Liver (tissue), 7 donors: ENCODE measurements at regions not wholly inside any gene's neighbourhood (a gene's known extent, or its start where the extent isn't known, plus 50 kb on each side); places are given as distances from the start of the nearest gene placed in this dataset.

Experiments
- DNase-seq: peaks from one replicate; pipeline ENCODE4 v3.0.0-alpha.2; 2017; ENCODE audit warnings: low spot score
- H3K27ac ChIP-seq, 2 donors: one replicate each; pipeline ENCODE4 v1.7.0; 2013; ENCODE audit warnings: inconsistent platforms in 2 of 2, low read length in 2 of 2, control low read depth in 1 of 2, low read depth in 1 of 2, mild to moderate bottlenecking in 1 of 2
- H3K27me3 ChIP-seq, 4 donors: one replicate each; pipeline versions ENCODE4 v1.6.1 to v1.7.0; 2013; ENCODE audit warnings: low read length in 3 of 4, inconsistent platforms in 1 of 4, mild to moderate bottlenecking in 1 of 4, moderate library complexity in 1 of 4; ENCODE audit not compliant: control insufficient read depth in 4 of 4, insufficient read depth in 4 of 4
- H3K36me3 ChIP-seq, 4 donors: one replicate each; pipeline versions ENCODE4 v1.6.1 to v1.7.0; 2013; ENCODE audit warnings: low read length in 3 of 4, mild to moderate bottlenecking in 3 of 4, low read depth in 1 of 4, moderate library complexity in 1 of 4; ENCODE audit not compliant: control insufficient read depth in 4 of 4, insufficient read depth in 3 of 4
- H3K4me1 ChIP-seq, 4 donors: one replicate each; pipeline versions ENCODE4 v1.6.1 to v1.7.0; 2013; ENCODE audit warnings: low read length in 3 of 4, mild to moderate bottlenecking in 3 of 4, moderate library complexity in 1 of 4; ENCODE audit not compliant: control insufficient read depth in 4 of 4, insufficient read depth in 4 of 4
- H3K4me3 ChIP-seq, 3 donors: one replicate each; pipeline versions ENCODE4 v1.6.1 to v1.7.0; 2013; ENCODE audit warnings: low read length in 3 of 3, control low read depth in 1 of 3, low read depth in 1 of 3, mild to moderate bottlenecking in 1 of 3
- H3K9ac ChIP-seq, 2 donors: one replicate each; pipeline ENCODE4 v1.7.0; 2013; ENCODE audit warnings: low read length in 2 of 2, mild to moderate bottlenecking in 2 of 2, moderate library complexity in 2 of 2, control low read depth in 1 of 2, low read depth in 1 of 2
- H3K9me3 ChIP-seq, 4 donors: one replicate each; pipeline versions ENCODE4 v1.6.1 to v1.7.0; 2013; ENCODE audit warnings: low read length in 3 of 4; ENCODE audit not compliant: control insufficient read depth in 4 of 4
- FOXA1 ChIP-seq: IDR thresholded peaks from 2 replicates; pipeline ENCODE4 v1.6.1; 2016; ENCODE audit warnings: antibody characterized with exemption
- FOXA2 ChIP-seq: IDR thresholded peaks from 2 replicates; pipeline ENCODE4 v1.6.1; 2016; ENCODE audit warnings: antibody characterized with exemption
- HNF4A ChIP-seq, 2 donors: conservative IDR thresholded peaks; 2 replicates each; pipeline ENCODE4 v1.6.1; 2016; ENCODE audit warnings: antibody characterized with exemption in 2 of 2, mild to moderate bottlenecking in 2 of 2
- HNF4G ChIP-seq: IDR thresholded peaks from 2 replicates; pipeline ENCODE4 v1.6.1; 2016; ENCODE audit warnings: antibody characterized with exemption
- JUND ChIP-seq, 2 donors: IDR thresholded peaks; 2 replicates each; pipeline ENCODE4 v1.6.1; 2016; ENCODE audit warnings: antibody characterized with exemption in 2 of 2
- NR2F2 ChIP-seq: IDR thresholded peaks from 2 replicates; pipeline ENCODE4 v1.6.1; 2016; ENCODE audit warnings: antibody characterized with exemption
- RAD21 ChIP-seq, 2 donors: IDR thresholded peaks; 2 replicates each; pipeline ENCODE4 v1.6.1; 2016; ENCODE audit warnings: antibody characterized with exemption in 2 of 2, mild to moderate bottlenecking in 2 of 2
- RXRA ChIP-seq, 2 donors: IDR thresholded peaks; 2 replicates each; pipeline ENCODE4 v1.6.1; 2017 to 2018; ENCODE audit warnings: antibody characterized with exemption in 2 of 2, mild to moderate bottlenecking in 1 of 2
- SP1 ChIP-seq: IDR thresholded peaks from 2 replicates; pipeline ENCODE4 v1.6.1; 2018; ENCODE audit warnings: antibody characterized with exemption, mild to moderate bottlenecking
- YY1 ChIP-seq: IDR thresholded peaks from 2 replicates; pipeline ENCODE4 v1.6.1; 2016; ENCODE audit warnings: antibody characterized with exemption, mild to moderate bottlenecking
- WGBS: extraction: QIAGEN DNeasy Blood & Tissue Kit; methylation state at CpG from one replicate; pipeline ENCODE4 v1.1.7; 2013; 5-methylcytosine and 5-hydroxymethylcytosine counted together
- TF ChIP-seq, protein P1 (sequence below): IDR thresholded peaks from 2 replicates; pipeline ENCODE4 v1.6.1; 2016; ENCODE audit warnings: antibody characterized with exemption
- TF ChIP-seq, protein P2 (sequence below): IDR thresholded peaks from 2 replicates; pipeline ENCODE4 v1.6.1; 2016; ENCODE audit warnings: antibody characterized with exemption
- TF ChIP-seq, protein P3 (sequence below): IDR thresholded peaks from 2 replicates; pipeline ENCODE4 v1.6.1; 2016; ENCODE audit warnings: antibody characterized with exemption
- donor health status: healthy.
- donor health status: healthy.
- donor health status: healthy.
- donor health status: healthy.

DNA sequence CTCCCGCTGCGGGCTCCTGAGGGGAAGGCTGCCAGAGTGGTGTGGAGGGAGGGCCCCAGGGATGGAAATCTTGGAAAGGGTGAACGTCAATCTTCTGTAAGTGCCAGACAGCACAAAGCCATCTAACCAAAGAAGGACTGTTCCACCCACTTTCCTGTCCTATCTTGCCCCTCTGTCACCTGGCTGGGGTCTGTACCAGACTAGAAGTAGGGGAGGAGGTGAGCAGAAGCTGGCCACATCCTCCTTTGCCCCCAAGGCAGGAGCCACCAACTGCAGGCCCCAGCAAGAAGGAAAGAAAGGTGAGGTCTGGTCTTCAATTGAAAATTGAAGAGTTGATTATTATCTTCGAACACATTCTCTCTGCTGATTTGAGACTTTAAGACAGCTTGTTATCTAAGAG, 214.4 kb upstream of the LEF1 start (continued):
- TF ChIP-seq JUND (IDR thresholded peaks at IDR 0.05), result no peak
- TF ChIP-seq, protein P1, sequence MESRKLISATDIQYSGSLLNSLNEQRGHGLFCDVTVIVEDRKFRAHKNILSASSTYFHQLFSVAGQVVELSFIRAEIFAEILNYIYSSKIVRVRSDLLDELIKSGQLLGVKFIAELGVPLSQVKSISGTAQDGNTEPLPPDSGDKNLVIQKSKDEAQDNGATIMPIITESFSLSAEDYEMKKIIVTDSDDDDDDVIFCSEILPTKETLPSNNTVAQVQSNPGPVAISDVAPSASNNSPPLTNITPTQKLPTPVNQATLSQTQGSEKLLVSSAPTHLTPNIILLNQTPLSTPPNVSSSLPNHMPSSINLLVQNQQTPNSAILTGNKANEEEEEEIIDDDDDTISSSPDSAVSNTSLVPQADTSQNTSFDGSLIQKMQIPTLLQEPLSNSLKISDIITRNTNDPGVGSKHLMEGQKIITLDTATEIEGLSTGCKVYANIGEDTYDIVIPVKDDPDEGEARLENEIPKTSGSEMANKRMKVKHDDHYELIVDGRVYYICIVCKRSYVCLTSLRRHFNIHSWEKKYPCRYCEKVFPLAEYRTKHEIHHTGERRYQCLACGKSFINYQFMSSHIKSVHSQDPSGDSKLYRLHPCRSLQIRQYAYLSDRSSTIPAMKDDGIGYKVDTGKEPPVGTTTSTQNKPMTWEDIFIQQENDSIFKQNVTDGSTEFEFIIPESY, result no peak
- no peak for TF ChIP-seq SP1

DNA sequence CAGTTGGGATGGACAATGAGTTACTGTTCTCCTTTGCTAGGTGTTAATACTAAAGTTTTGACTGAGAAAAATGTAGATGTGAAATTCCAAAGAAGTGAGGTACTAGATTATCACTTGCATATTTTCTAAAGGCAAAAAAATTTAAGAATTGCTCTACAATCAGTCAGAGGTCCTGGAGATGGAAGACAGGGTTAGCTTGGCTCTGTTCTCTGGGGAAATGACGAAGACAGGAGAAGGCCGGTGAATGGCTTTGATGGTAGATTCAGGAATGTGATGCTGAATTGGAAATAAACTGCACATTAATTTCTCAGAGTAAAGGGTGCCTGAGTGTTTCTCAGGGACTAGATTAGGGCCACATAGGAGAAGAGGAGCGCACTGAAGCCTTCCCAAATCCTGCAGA, 214.0 kb upstream of the LEF1 start:
- Histone ChIP-seq H3K27ac (no peak overlapping the region), H3K27me3 (peaks cover 0 to 4% (median 1%) of the 10 kb centered on the region in 4 donors), H3K9ac (no peak overlapping the region), H3K36me3 (no peaks in the 10 kb centered on the region), H3K9me3 (no peaks in the 10 kb centered on the region), H3K4me1 (peaks cover 0 to 2% (median 0%) of the 10 kb centered on the region in 4 donors), H3K4me3 (no peak overlapping the region)
- TF ChIP-seq HNF4A (conservative IDR thresholded peaks at IDR 0.05) (no peak), NR2F2 (no peak), RAD21 (IDR thresholded peaks at IDR 0.05) (no peak)
- TF ChIP-seq, protein P2, sequence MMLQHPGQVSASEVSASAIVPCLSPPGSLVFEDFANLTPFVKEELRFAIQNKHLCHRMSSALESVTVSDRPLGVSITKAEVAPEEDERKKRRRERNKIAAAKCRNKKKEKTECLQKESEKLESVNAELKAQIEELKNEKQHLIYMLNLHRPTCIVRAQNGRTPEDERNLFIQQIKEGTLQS, result no peak
- 87% methylated on average over 3 of the region's 3 CpGs for WGBS
- DNase-seq, result no peak

DNA sequence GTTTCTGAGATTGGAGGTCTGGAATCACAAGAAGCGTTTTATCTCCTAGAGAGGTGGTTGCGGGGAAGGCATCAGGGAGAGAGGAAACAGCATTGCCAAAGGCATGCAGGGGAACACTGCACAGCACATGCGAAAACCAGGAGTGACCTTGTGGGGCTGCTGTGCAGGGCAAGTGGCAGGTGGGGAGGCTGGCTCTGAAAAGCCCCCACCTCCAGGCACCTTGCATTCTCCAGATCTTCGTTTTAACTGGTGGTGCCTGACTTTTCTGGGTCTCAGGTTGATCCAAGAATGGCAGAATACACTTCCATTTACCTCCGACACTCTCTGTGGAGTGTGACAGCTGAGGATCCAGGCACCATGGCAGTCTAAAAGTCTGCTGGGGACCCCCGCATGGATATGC, 209.4 kb upstream of the LEF1 start:
- H3K27ac ChIP-seq, result no peak overlapping the region
- WGBS, result 69% methylated on average over 6 of the region's 6 CpGs
- H3K4me3 ChIP-seq, result no peak overlapping the region
- no peak overlapping the region for H3K9ac ChIP-seq
- H3K36me3 ChIP-seq, result no peaks in the 10 kb centered on the region
- TF ChIP-seq SP1, result no peak
- TF ChIP-seq JUND (IDR thresholded peaks at IDR 0.05), result no peak
- no peak for TF ChIP-seq NR2F2
- TF ChIP-seq, protein P2, result no peak
- TF ChIP-seq, protein P3, sequence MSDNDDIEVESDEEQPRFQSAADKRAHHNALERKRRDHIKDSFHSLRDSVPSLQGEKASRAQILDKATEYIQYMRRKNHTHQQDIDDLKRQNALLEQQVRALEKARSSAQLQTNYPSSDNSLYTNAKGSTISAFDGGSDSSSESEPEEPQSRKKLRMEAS, result no peak
- TF ChIP-seq FOXA2, result no peak
- TF ChIP-seq FOXA1, result no peak
- TF ChIP-seq YY1, result no peak
- TF ChIP-seq HNF4A (conservative IDR thresholded peaks at IDR 0.05), result no peak
- no peak for TF ChIP-seq RXRA (IDR thresholded peaks at IDR 0.05)
- TF ChIP-seq HNF4G, result no peak
- no peak for TF ChIP-seq RAD21 (IDR thresholded peaks at IDR 0.05)
- no peak for DNase-seq
- H3K27me3 ChIP-seq, result peaks cover 0 to 3% (median 0%) of the 10 kb centered on the region in 4 donors
- peaks cover 0 to 2% (median 0%) of the 10 kb centered on the region in 4 donors for H3K4me1 ChIP-seq
- H3K9me3 ChIP-seq, result no peaks in the 10 kb centered on the region

DNA sequence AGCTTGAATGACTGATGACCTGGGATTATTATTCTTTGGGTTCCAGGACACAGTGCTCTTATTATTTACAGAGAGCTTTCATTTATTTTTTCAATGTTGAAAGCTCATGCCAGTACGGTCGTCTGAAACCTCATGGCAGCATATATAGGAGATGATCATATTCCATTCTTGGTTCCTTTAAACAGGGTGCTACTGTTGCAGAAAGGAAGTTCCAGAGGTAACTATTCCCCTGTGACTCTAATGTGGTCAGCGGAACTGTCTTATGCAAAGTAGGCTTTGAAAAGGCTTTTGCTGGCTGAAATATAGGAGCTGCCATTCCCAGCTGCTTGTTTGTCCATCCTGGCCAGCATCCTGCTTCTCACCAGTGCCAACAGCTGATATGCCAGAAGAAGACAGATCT, 208.3 kb upstream of the LEF1 start:
- no peak overlapping the region for H3K9ac ChIP-seq
- no peaks in the 10 kb centered on the region for H3K9me3 ChIP-seq
- no peak overlapping the region for H3K4me3 ChIP-seq
- peaks cover 0 to 2% (median 0%) of the 10 kb centered on the region in 4 donors for H3K4me1 ChIP-seq
- peaks cover 0 to 3% (median 0%) of the 10 kb centered on the region in 4 donors for H3K27me3 ChIP-seq
- H3K36me3 ChIP-seq, result no peaks in the 10 kb centered on the region
- no peak for DNase-seq
- TF ChIP-seq, protein P3, result no peak
- H3K27ac ChIP-seq, result no peak overlapping the region
- WGBS, result 84% methylated on average over 3 of the region's 3 CpGs
